SK-N-SH (cell line): ENCODE measurements at regions not wholly inside any gene's neighbourhood (a gene's known extent, or its start where the extent isn't known, plus 50 kb on each side); places are given as distances from the start of the nearest gene placed in this dataset.

ENCODE experiments used
- CHD2 ChIP-seq: fragments of 150-350 bp; IDR thresholded peaks from 2 replicates; pipeline ENCODE4 v1.6.1; 2018; ENCODE audit warnings: low read length; ENCODE audit not compliant: partially characterized antibody
- CTCF ChIP-seq: fragments of 200-600 bp; sonication (generic); IDR thresholded peaks from 2 replicates; pipeline ENCODE4 v1.6.1; 2017; ENCODE audit warnings: antibody characterized with exemption, mild to moderate bottlenecking, moderate library complexity
- EP300 ChIP-seq, 2 experiments: IDR thresholded peaks; 2 replicates each; pipeline versions ENCODE4 v1.4.0 to v1.6.1; 2012; ENCODE audit warnings: borderline replicate concordance in 1 of 2, low read depth in 1 of 2, low read length in 1 of 2
- GATA2 ChIP-seq: sonication (generic); formaldehyde crosslinking; IDR thresholded peaks from 2 replicates; pipeline ENCODE4 v1.5.0; 2020; ENCODE audit warnings: mild to moderate bottlenecking, missing genetic modification reagents
- NFIC ChIP-seq: IDR thresholded peaks from 2 replicates; pipeline ENCODE4 v1.4.0; 2012; ENCODE audit warnings: borderline replicate concordance
- PBX3 ChIP-seq: IDR thresholded peaks from 2 replicates; pipeline ENCODE4; 2012
- RAD21 ChIP-seq: IDR thresholded peaks from 2 replicates; pipeline ENCODE4 v1.6.1; 2012; ENCODE audit warnings: mild to moderate bottlenecking, low read length
- USF1 ChIP-seq: IDR thresholded peaks from 2 replicates; pipeline ENCODE4 v1.4.0; 2012; ENCODE audit warnings: low read depth, borderline replicate concordance

- TF ChIP-seq RAD21 (no peak), USF1 (no peak), CTCF (no peak), EP300 (IDR thresholded peaks at IDR 0.05; ENCODE audit: borderline replicate concordance in 1 of 2, low read depth in 1 of 2, low read length in 1 of 2) (no peak), PBX3 (no peak), NFIC (no peak), CHD2 (no peak), GATA2 (CRISPR knock-in tag) (no peak)
Measured at GRCh38 chr10:64497306-64497705, 976.1 kb downstream of the REEP3 start.
